A673 (cell line): ENCODE measurements at regions not wholly inside any gene's neighbourhood (a gene's known extent, or its start where the extent isn't known, plus 50 kb on each side); places are given as distances from the start of the nearest gene placed in this dataset.
A peak's percentile ranks its signal among the peaks of the same experiment; 100 is the strongest.

ENCODE experiments used
- BruUV-seq: library from RNA; stranded (reverse); fragments of 400-500 nt; replicated peaks from 2 replicates; lab custom pipeline; 2021; lab: Mats Ljungman, UMichigan
- CTCF ChIA-PET: fragments of 300-600 bp; sonication (Branson Sonifier 250); formaldehyde crosslinking; loops from one replicate; lab custom pipeline; 2022; ENCODE audit warnings: antibody characterized with exemption; lab: Charles Lee
- POLR2A ChIA-PET: fragments of 300-600 bp; sonication (Branson Sonifier 250); formaldehyde crosslinking; loops from one replicate; lab custom pipeline; 2022; ENCODE audit warnings: antibody characterized with exemption; ENCODE audit not compliant: low non-redundant PET; lab: Charles Lee
- DNase-seq: peaks from one replicate; pipeline ENCODE4 v3.0.0-alpha.2; 2015; ENCODE audit warnings: low spot score
- H3K27ac ChIP-seq: fragments of 200-600 bp; sonication (generic); 2 replicates; pipeline ENCODE4 v1.5.1; 2016; ENCODE audit warnings: mixed run types, low read depth, mild to moderate bottlenecking, mixed read lengths, antibody characterized with exemption, low read length; ENCODE audit not compliant: poor library complexity, severe bottlenecking
- H3K27me3 ChIP-seq: fragments of 200-600 bp; sonication (generic); replicated peaks from 2 replicates; pipeline ENCODE4 v1.6.1; 2017; ENCODE audit warnings: mixed run types, low read depth, mild to moderate bottlenecking, mixed read lengths, antibody characterized with exemption, low read length; ENCODE audit not compliant: insufficient read depth, poor library complexity
- H3K36me3 ChIP-seq: fragments of 200-600 bp; sonication (generic); 2 replicates; pipeline ENCODE4 v1.6.1; 2016; ENCODE audit warnings: mixed run types, mild to moderate bottlenecking, mixed read lengths, antibody characterized with exemption, low read length; ENCODE audit not compliant: insufficient read depth, poor library complexity, severe bottlenecking
- H3K4me1 ChIP-seq: fragments of 200-600 bp; sonication (generic); 2 replicates; pipeline ENCODE4 v1.6.1; 2017; ENCODE audit warnings: mixed run types, mild to moderate bottlenecking, mixed read lengths, antibody characterized with exemption, low read length; ENCODE audit not compliant: insufficient read depth, poor library complexity, severe bottlenecking
- H3K4me3 ChIP-seq: fragments of 200-600 bp; sonication (generic); 2 replicates; pipeline ENCODE4 v1.5.1; 2016; ENCODE audit warnings: low read depth, mixed run types, mild to moderate bottlenecking, mixed read lengths, low read length; ENCODE audit not compliant: poor library complexity, severe bottlenecking
- H3K9me3 ChIP-seq: fragments of 200-600 bp; sonication (generic); 2 replicates; pipeline ENCODE4 v1.6.1; 2016; ENCODE audit warnings: mixed run types, low read depth, mild to moderate bottlenecking, mixed read lengths, antibody characterized with exemption, low read length; ENCODE audit not compliant: poor library complexity, severe bottlenecking
- CTCF ChIP-seq: fragments of 300-800, 200-600 bp; sonication (generic); conservative IDR thresholded peaks from 2 replicates; pipeline ENCODE4 v1.5.1; 2017; ENCODE audit warnings: low read depth, mild to moderate bottlenecking, antibody characterized with exemption, low read length, moderate library complexity, mixed read lengths
- EZH2 ChIP-seq: fragments of 200-600 bp; sonication (generic); IDR thresholded peaks from 2 replicates; pipeline ENCODE4 v1.6.1; 2017; ENCODE audit warnings: borderline replicate concordance, low read depth, mild to moderate bottlenecking, mixed read lengths, antibody characterized with exemption, low read length; ENCODE audit not compliant: poor library complexity, severe bottlenecking
- intact Hi-C: fragments of 100-400 bp; cut with micrococcal nuclease; formaldehyde crosslinking; loops from one replicate; pipeline ENCODE4 v1.10.0; 2022; ENCODE audit not compliant: unreplicated experiment

GRCh38 chr20:11686195-11686594 is 231.5 kb upstream of the BTBD3 start:
- intact Hi-C loops, result no loop called here
- POLR2A ChIA-PET, result no interaction called here
- TF ChIP-seq CTCF (no peak), EZH2 (no peak)
- no peak overlapping the region for H3K27ac ChIP-seq
- no TSS peak for BruUV-seq
- peaks cover 33% of the 10 kb centered on the region for H3K27me3 ChIP-seq
- H3K4me1 ChIP-seq, result no peaks in the 10 kb centered on the region
- CTCF ChIA-PET, result no interaction called here
- no peaks in the 10 kb centered on the region for H3K9me3 ChIP-seq
- no peaks in the 10 kb centered on the region for H3K36me3 ChIP-seq
- no peak overlapping the region for H3K4me3 ChIP-seq
- DNase-seq, result no peak

GRCh38 chr20:11686820-11687543 is 230.7 kb upstream of the BTBD3 start:
- Histone ChIP-seq H3K27ac (no peak overlapping the region), H3K4me3 (peak overlapping the region; percentile 15), H3K36me3 (no peaks in the 10 kb centered on the region), H3K4me1 (no peaks in the 10 kb centered on the region), H3K27me3 (peaks cover 33% of the 10 kb centered on the region), H3K9me3 (no peaks in the 10 kb centered on the region)
- DNase-seq, result peak; percentile 20
- TF ChIP-seq CTCF (no peak), EZH2 (no peak)
- intact Hi-C loops, result no loop called here
- BruUV-seq, result no TSS peak
- CTCF ChIA-PET, result interaction anchor here (0.6 kb wide), 1 partner anchor 10 kb away, joined by 5 read pairs; no protein-coding TSS in a partner anchor
- POLR2A ChIA-PET, result interaction anchor here (0.5 kb wide), 1 partner anchor 1041 kb away, joined by 3 read pairs; no protein-coding TSS in a partner anchor

- H3K36me3 ChIP-seq, result no peaks in the 10 kb centered on the region
- H3K27me3 ChIP-seq, result peaks cover 33% of the 10 kb centered on the region
- no peaks in the 10 kb centered on the region for H3K4me1 ChIP-seq
- ChIA-PET POLR2A (interaction anchor here (0.5 kb wide), 1 partner anchor 1040 kb away, joined by 3 read pairs; no protein-coding TSS in a partner anchor), CTCF (interaction anchor here (0.6 kb wide), 1 partner anchor 11 kb away, joined by 5 read pairs; no protein-coding TSS in a partner anchor)
- BruUV-seq, result no TSS peak
- DNase-seq, result no peak
- no peak overlapping the region for H3K4me3 ChIP-seq
- TF ChIP-seq EZH2 (no peak), CTCF (no peak)
- intact Hi-C loops, result no loop called here
- no peaks in the 10 kb centered on the region for H3K9me3 ChIP-seq
- H3K27ac ChIP-seq, result no peak overlapping the region
Observed at GRCh38 chr20:11687546-11688292, 230.0 kb upstream of the BTBD3 start.
